ENCODE measurements at regions not wholly inside any gene's neighbourhood (a gene's known extent, or its start where the extent isn't known, plus 50 kb on each side); places are given as distances from the start of the nearest gene placed in this dataset.

GRCh38 chr22:40118979-40119378 lies 58.7 kb upstream of the TNRC6B start:
- Histone ChIP-seq H3K4me3 (ENCODE audit: low read depth, low read length) (no peak overlapping the region), H3K27me3 (ENCODE audit: control insufficient read depth, insufficient read depth, low read length) (no peaks in the 10 kb centered on the region), H3K36me3 (ENCODE audit: control insufficient read depth, insufficient read depth, low read length) (no peaks in the 10 kb centered on the region; the same call in 1 of the 2 replicates)
- no peak for DNase-seq (ENCODE audit: low read depth)
- CTCF ChIA-PET, result interaction anchor here (1.3 kb wide), 1 partner anchor 229 kb away, joined by 4 read pairs; no protein-coding TSS in a partner anchor
- POLR2A ChIA-PET, result no interaction called here
- no peak for TF ChIP-seq CTCF (IDR thresholded peaks at IDR 0.05; ENCODE audit: insufficient read depth, low read depth, low read length)

GRCh38 chr22:40120848-40121247 lies 56.9 kb upstream of the TNRC6B start:
- Histone ChIP-seq H3K4me3 (ENCODE audit: low read depth, low read length) (no peak overlapping the region), H3K27me3 (ENCODE audit: control insufficient read depth, insufficient read depth, low read length) (no peaks in the 10 kb centered on the region), H3K36me3 (ENCODE audit: control insufficient read depth, insufficient read depth, low read length) (no peaks in the 10 kb centered on the region; the same call in 1 of the 2 replicates)
- POLR2A ChIA-PET, result interaction anchor here (0.6 kb wide), 1 partner anchor 527 kb away, joined by 5 read pairs; no protein-coding TSS in a partner anchor
- DNase-seq (ENCODE audit: low read depth), result no peak
- CTCF ChIA-PET, result interaction anchor here (0.7 to 0.9 kb wide), 2 partner anchors 13 to 227 kb away, joined by 3 read pairs; no protein-coding TSS in a partner anchor
- no peak for TF ChIP-seq CTCF (IDR thresholded peaks at IDR 0.05; ENCODE audit: insufficient read depth, low read depth, low read length)

- ChIA-PET CTCF (interaction anchor here (0.7 to 0.9 kb wide), 2 partner anchors 13 to 226 kb away, joined by 3 read pairs; no protein-coding TSS in a partner anchor), POLR2A (interaction anchor here (0.6 kb wide), 1 partner anchor 528 kb away, joined by 5 read pairs; no protein-coding TSS in a partner anchor)
- no peak for TF ChIP-seq CTCF (IDR thresholded peaks at IDR 0.05; ENCODE audit: insufficient read depth, low read depth, low read length)
- Histone ChIP-seq H3K27me3 (ENCODE audit: control insufficient read depth, insufficient read depth, low read length) (no peaks in the 10 kb centered on the region), H3K4me3 (ENCODE audit: low read depth, low read length) (no peak overlapping the region), H3K36me3 (ENCODE audit: control insufficient read depth, insufficient read depth, low read length) (no peaks in the 10 kb centered on the region; the same call in 1 of the 2 replicates)
- no peak for DNase-seq (ENCODE audit: low read depth)
Observed at GRCh38 chr22:40121461-40121860, 56.3 kb upstream of the TNRC6B start.

GRCh38 chr22:40122792-40123191 lies 54.9 kb upstream of the TNRC6B start:
- no peak for DNase-seq (ENCODE audit: low read depth)
- TF ChIP-seq CTCF (IDR thresholded peaks at IDR 0.05; ENCODE audit: insufficient read depth, low read depth, low read length), result no peak
- no peak overlapping the region for H3K4me3 ChIP-seq (ENCODE audit: low read depth, low read length)
- ChIA-PET CTCF (interaction anchor here (1.1 kb wide), 1 partner anchor 14 kb away, joined by 3 read pairs; no protein-coding TSS in a partner anchor), POLR2A (no interaction called here)
- H3K27me3 ChIP-seq (ENCODE audit: control insufficient read depth, insufficient read depth, low read length), result no peaks in the 10 kb centered on the region
- no peaks in the 10 kb centered on the region; the same call in 1 of the 2 replicates for H3K36me3 ChIP-seq (ENCODE audit: control insufficient read depth, insufficient read depth, low read length)

- Histone ChIP-seq H3K4me3 (ENCODE audit: low read depth, low read length) (no peak overlapping the region), H3K36me3 (ENCODE audit: control insufficient read depth, insufficient read depth, low read length) (no peaks in the 10 kb centered on the region; the same call in 1 of the 2 replicates), H3K27me3 (ENCODE audit: control insufficient read depth, insufficient read depth, low read length) (no peaks in the 10 kb centered on the region)
- no peak for TF ChIP-seq CTCF (IDR thresholded peaks at IDR 0.05; ENCODE audit: insufficient read depth, low read depth, low read length)
- ChIA-PET POLR2A (no interaction called here), CTCF (interaction anchor here (0.6 to 1.1 kb wide), 2 partner anchors 14 to 225 kb away, joined by 3 read pairs; no protein-coding TSS in a partner anchor)
- DNase-seq (ENCODE audit: low read depth), result no peak
Observed at GRCh38 chr22:40123387-40123786, 54.3 kb upstream of the TNRC6B start.

Data from BJ (cell line).